NOMO-1 (cell line): ENCODE measurements at regions not wholly inside any gene's neighbourhood (a gene's known extent, or its start where the extent isn't known, plus 50 kb on each side); places are given as distances from the start of the nearest gene placed in this dataset.
"Not testable (repeated sequence)": the region's sequence is repeated elsewhere in the genome, so short reads cannot be mapped to it uniquely, and the experiment has no call there.

Source experiments
- DNase-seq, 2 experiments: peaks; one replicate each; lab custom pipeline; 2025; ENCODE audit not compliant: unreplicated experiment in 2 of 2; lab: John Stamatoyannopoulos, UW

GRCh38 chr2:18999198-18999597 lies 359.2 kb downstream of the OSR1 start:
- DNase-seq: no peak

GRCh38 chr2:18998491-18998890 lies 359.9 kb downstream of the OSR1 start:
- DNase-seq: no peak

GRCh38 chr2:18993756-18994338 lies 364.6 kb downstream of the OSR1 start:
- no peak for DNase-seq

- DNase-seq: no peak
Measured at GRCh38 chr2:18991177-18992168, 366.9 kb downstream of the OSR1 start.

GRCh38 chr2:18988631-18989232 lies 369.7 kb downstream of the OSR1 start:
- no peak for DNase-seq

GRCh38 chr2:18987592-18988073 lies 370.8 kb downstream of the OSR1 start:
- DNase-seq: no peak

- DNase-seq: no peak
Measured at GRCh38 chr2:18987016-18987415, 371.4 kb downstream of the OSR1 start.

GRCh38 chr2:18986046-18986445 lies 372.4 kb downstream of the OSR1 start:
- no peak for DNase-seq

GRCh38 chr2:18980786-18981430 lies 377.5 kb downstream of the OSR1 start:
- no peak for DNase-seq

GRCh38 chr2:18980104-18980785 lies 378.2 kb downstream of the OSR1 start:
- no peak for DNase-seq

- no peak for DNase-seq
Measured at GRCh38 chr2:18977409-18977808, 381.0 kb downstream of the OSR1 start.

- no peak for DNase-seq
Measured at GRCh38 chr2:18976168-18976961, 382.1 kb downstream of the OSR1 start.

- no peak for DNase-seq
Measured at GRCh38 chr2:18975506-18976167, 382.8 kb downstream of the OSR1 start.

- DNase-seq: no peak
Measured at GRCh38 chr2:18971628-18972027, 382.3 kb upstream of the NT5C1B start.

- DNase-seq: no peak
Measured at GRCh38 chr2:18971069-18971378, 381.7 kb upstream of the NT5C1B start.

GRCh38 chr2:18966131-18966530 lies 376.8 kb upstream of the NT5C1B start:
- no peak for DNase-seq

GRCh38 chr2:18963739-18964256 lies 374.4 kb upstream of the NT5C1B start:
- not testable (repeated sequence) for DNase-seq

GRCh38 chr2:18961991-18962421 lies 372.6 kb upstream of the NT5C1B start:
- DNase-seq: no peak
